ENCODE measurements at regions not wholly inside any gene's neighbourhood (a gene's known extent, or its start where the extent isn't known, plus 50 kb on each side); places are given as distances from the start of the nearest gene placed in this dataset.

DNA sequence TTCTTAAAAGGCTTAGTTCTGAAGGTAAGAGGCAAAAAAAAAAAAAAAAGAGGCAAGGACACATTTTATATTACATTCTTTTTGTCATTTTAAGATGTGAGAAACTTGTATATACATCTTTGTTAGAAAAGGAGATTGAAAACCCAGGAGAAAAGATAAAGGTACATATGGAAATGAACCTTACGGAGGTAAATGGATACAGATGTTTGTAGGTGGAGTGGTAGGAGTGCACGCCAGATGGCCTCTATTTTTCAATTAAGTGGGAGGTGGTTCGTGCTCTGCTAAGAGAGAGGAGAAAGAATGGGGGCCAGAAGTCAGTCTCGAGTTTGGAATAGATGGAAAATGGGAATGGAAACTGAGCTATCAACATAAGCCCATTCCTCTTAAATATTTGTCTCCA, 622.5 kb upstream of the GHITM start (continued):
- TF ChIP-seq CTBP2 (IDR thresholded peaks at IDR 0.05; ENCODE audit: borderline replicate concordance, insufficient read depth, insufficient read length, low read length) (no peak), NRF1 (IDR thresholded peaks at IDR 0.05; ENCODE audit: low read depth, low read length) (no peak)
